ENCODE measurements at regions not wholly inside any gene's neighbourhood (a gene's known extent, or its start where the extent isn't known, plus 50 kb on each side); places are given as distances from the start of the nearest gene placed in this dataset.

- DNase-seq (no peak), FAIRE-seq (no peak)
- Histone ChIP-seq H3K4me1 (ENCODE audit: control insufficient read depth in 2 of 3, insufficient read depth in 2 of 3, low read depth in 1 of 3, low read length in 3 of 3) (no peaks in the 10 kb centered on the region), H3K4me3 (ENCODE audit: low read length in 3 of 3) (no peak overlapping the region), H3K9ac (ENCODE audit: low read length in 3 of 3) (no peak overlapping the region), H3K9me3 (ENCODE audit: control insufficient read depth in 2 of 3, insufficient read depth in 1 of 3, low read length in 3 of 3) (no peaks in the 10 kb centered on the region), H3K27me3 (ENCODE audit: control insufficient read depth, insufficient read depth, low read length) (no peaks in the 10 kb centered on the region), H3K27ac (ENCODE audit: low read depth in 2 of 2, low read length in 2 of 2) (no peak overlapping the region), H3K36me3 (ENCODE audit: control insufficient read depth in 2 of 3, insufficient read depth in 3 of 3, low read length in 3 of 3) (no peaks in the 10 kb centered on the region)
- TF ChIP-seq CTCF (IDR thresholded peaks at IDR 0.05; ENCODE audit: borderline replicate concordance, extremely low read depth, insufficient read depth): no peak
- intact Hi-C loops (cut with DNase I): no loop called here
These were observed 153.4 kb downstream of the SEC61B start for GRCh38 chr9:99375481-99375880.

- FAIRE-seq: no peak
These were observed 156.0 kb downstream of the SEC61B start for GRCh38 chr9:99377790-99378775.

GRCh38 chr9:99383536-99383935 lies 161.5 kb downstream of the SEC61B start:
- DNase-seq: no peak
- intact Hi-C loops (cut with DNase I): no loop called here

More at GRCh38 chr9:99377790-99378775, 156.0 kb downstream of the SEC61B start:
- Histone ChIP-seq H3K4me1 (ENCODE audit: control insufficient read depth in 2 of 3, insufficient read depth in 2 of 3, low read depth in 1 of 3, low read length in 3 of 3) (no peaks in the 10 kb centered on the region), H3K36me3 (ENCODE audit: control insufficient read depth in 2 of 3, insufficient read depth in 3 of 3, low read length in 3 of 3) (no peaks in the 10 kb centered on the region), H3K27me3 (ENCODE audit: control insufficient read depth, insufficient read depth, low read length) (no peaks in the 10 kb centered on the region), H3K9me3 (ENCODE audit: control insufficient read depth in 2 of 3, insufficient read depth in 1 of 3, low read length in 3 of 3) (no peaks in the 10 kb centered on the region), H3K27ac (ENCODE audit: low read depth in 2 of 2, low read length in 2 of 2) (no peak overlapping the region), H3K4me3 (ENCODE audit: low read length in 3 of 3) (no peak overlapping the region), H3K9ac (ENCODE audit: low read length in 3 of 3) (no peak overlapping the region)
- intact Hi-C loops (cut with DNase I): no loop called here
- no peak for TF ChIP-seq CTCF (IDR thresholded peaks at IDR 0.05; ENCODE audit: borderline replicate concordance, extremely low read depth, insufficient read depth)
- DNase-seq: no peak

More at GRCh38 chr9:99383536-99383935, 161.5 kb downstream of the SEC61B start:
- no peaks in the 10 kb centered on the region for H3K36me3 ChIP-seq (ENCODE audit: control insufficient read depth in 2 of 3, insufficient read depth in 3 of 3, low read length in 3 of 3)
- no peaks in the 10 kb centered on the region for H3K9me3 ChIP-seq (ENCODE audit: control insufficient read depth in 2 of 3, insufficient read depth in 1 of 3, low read length in 3 of 3)
- no peak overlapping the region for H3K9ac ChIP-seq (ENCODE audit: low read length in 3 of 3)
- H3K4me1 ChIP-seq (ENCODE audit: control insufficient read depth in 2 of 3, insufficient read depth in 2 of 3, low read depth in 1 of 3, low read length in 3 of 3): no peaks in the 10 kb centered on the region
- FAIRE-seq: no peak
- no peak for TF ChIP-seq CTCF (IDR thresholded peaks at IDR 0.05; ENCODE audit: borderline replicate concordance, extremely low read depth, insufficient read depth)
- no peak overlapping the region for H3K27ac ChIP-seq (ENCODE audit: low read depth in 2 of 2, low read length in 2 of 2)
- H3K4me3 ChIP-seq (ENCODE audit: low read length in 3 of 3): no peak overlapping the region
- H3K27me3 ChIP-seq (ENCODE audit: control insufficient read depth, insufficient read depth, low read length): no peaks in the 10 kb centered on the region

All from kidney (tissue), 13 donors.